ENCODE measurements at regions not wholly inside any gene's neighbourhood (a gene's known extent, or its start where the extent isn't known, plus 50 kb on each side); places are given as distances from the start of the nearest gene placed in this dataset.
"Not testable (repeated sequence)": the region's sequence is repeated elsewhere in the genome, so short reads cannot be mapped to it uniquely, and the experiment has no call there.

DNA sequence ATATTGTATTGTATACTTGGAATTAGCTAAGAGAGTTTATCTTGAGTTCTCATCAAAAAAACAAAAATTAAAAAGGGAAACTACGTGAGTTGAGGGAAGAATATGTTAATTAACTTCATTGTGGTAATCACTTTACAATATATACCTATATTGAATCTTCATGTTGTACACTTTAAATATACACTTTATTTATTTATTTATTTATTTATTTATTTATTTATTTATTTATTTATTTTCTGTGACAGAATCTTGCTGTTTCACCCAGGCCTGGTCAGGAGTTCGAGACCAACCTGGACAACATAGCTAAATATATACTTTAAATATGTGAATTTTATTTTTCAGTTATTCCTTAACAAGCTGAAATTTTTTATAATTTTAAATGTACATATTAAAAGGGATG, 74.1 kb downstream of the VIP start:
- H3K27ac Mint-ChIP-seq: no peak overlapping the region
- DNase-seq: no peak
- WGBS (ENCODE audit: insufficient coverage): no CpG with 5 or more reads among the region's 2 CpGs

DNA sequence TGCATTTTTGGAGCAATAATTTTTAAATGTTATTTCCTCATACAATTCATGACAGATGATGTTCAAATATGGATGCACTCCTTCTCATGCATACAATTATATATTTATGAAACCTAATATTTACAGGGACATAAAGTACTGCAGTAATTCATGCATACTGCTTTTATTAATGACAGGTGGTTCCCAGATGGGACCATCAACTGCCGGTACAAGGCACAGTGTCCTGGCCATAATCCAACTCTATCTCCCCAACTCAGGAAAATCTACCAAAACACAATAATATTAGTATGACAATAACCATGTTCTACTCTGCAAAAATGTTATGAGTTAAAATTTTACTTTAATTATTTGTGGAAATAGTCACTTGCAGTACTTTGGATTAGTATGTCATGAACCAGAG, 77.8 kb downstream of the VIP start:
- no peak for ATAC-seq

More for the DNA sequence above, 74.1 kb downstream of the VIP start:
- H3K4me1 ChIP-seq (ENCODE audit: control insufficient read depth, insufficient read depth, low read length): no peaks in the 10 kb centered on the region
- H3K27ac ChIP-seq (ENCODE audit: low read length): no peak overlapping the region
- Mint-ChIP-seq H3K36me3 (no peaks in the 10 kb centered on the region), H3K27me3 (ENCODE audit: low read depth in 2 of 2) (peaks cover 2 to 7% of the 10 kb centered on the region in 2 donors), H3K4me3 (no peak overlapping the region), H3K4me1 (no peaks in the 10 kb centered on the region), H3K9me3 (no peaks in the 10 kb centered on the region)
- no peaks in the 10 kb centered on the region for H3K27me3 ChIP-seq (ENCODE audit: control insufficient read depth, insufficient read depth, low read length)
- H3K9me3 ChIP-seq (ENCODE audit: control insufficient read depth, insufficient read depth, low read length): no peaks in the 10 kb centered on the region
- TF ChIP-seq, protein P1, sequence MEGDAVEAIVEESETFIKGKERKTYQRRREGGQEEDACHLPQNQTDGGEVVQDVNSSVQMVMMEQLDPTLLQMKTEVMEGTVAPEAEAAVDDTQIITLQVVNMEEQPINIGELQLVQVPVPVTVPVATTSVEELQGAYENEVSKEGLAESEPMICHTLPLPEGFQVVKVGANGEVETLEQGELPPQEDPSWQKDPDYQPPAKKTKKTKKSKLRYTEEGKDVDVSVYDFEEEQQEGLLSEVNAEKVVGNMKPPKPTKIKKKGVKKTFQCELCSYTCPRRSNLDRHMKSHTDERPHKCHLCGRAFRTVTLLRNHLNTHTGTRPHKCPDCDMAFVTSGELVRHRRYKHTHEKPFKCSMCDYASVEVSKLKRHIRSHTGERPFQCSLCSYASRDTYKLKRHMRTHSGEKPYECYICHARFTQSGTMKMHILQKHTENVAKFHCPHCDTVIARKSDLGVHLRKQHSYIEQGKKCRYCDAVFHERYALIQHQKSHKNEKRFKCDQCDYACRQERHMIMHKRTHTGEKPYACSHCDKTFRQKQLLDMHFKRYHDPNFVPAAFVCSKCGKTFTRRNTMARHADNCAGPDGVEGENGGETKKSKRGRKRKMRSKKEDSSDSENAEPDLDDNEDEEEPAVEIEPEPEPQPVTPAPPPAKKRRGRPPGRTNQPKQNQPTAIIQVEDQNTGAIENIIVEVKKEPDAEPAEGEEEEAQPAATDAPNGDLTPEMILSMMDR (IDR thresholded peaks at IDR 0.05): no peak
- intact Hi-C loops (cut with micrococcal nuclease): no loop called here
- H3K36me3 ChIP-seq (ENCODE audit: control insufficient read depth, insufficient read depth, low read length): no peaks in the 10 kb centered on the region
- ATAC-seq: no peak
- no peak overlapping the region for H3K4me3 ChIP-seq (ENCODE audit: low read length)

DNA sequence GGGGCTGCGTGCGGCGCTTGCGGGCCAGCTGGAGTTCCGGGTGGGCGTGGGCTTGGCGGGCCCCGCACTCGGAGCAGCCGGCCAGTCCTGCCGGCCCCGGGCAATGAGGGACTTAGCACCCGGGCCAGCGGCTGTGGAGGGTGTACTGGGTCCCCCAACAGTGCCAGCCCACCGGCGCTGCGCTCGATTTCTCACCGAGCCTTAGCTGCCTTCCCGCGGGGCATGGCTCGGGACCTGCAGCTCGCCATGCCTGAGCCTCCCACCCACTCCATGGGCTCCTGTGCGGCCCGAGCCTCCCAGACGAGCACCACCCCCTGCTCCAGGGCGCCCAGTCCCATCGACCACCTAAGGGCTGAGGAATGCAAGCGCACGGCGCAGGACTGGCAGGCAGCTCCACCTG, 83.8 kb downstream of the VIP start:
- H3K4me3 ChIP-seq (ENCODE audit: low read length); H3K9me3 ChIP-seq (ENCODE audit: control insufficient read depth, insufficient read depth, low read length); H3K36me3 Mint-ChIP-seq; H3K27me3 ChIP-seq (ENCODE audit: control insufficient read depth, insufficient read depth, low read length); ATAC-seq; H3K4me3 Mint-ChIP-seq; H3K27ac Mint-ChIP-seq; H3K27ac ChIP-seq (ENCODE audit: low read length); intact Hi-C loops (cut with micrococcal nuclease); H3K9me3 Mint-ChIP-seq; H3K36me3 ChIP-seq (ENCODE audit: control insufficient read depth, insufficient read depth, low read length); H3K4me1 Mint-ChIP-seq; DNase-seq; H3K4me1 ChIP-seq (ENCODE audit: control insufficient read depth, insufficient read depth, low read length): not testable (repeated sequence)
- WGBS (ENCODE audit: insufficient coverage): 96% methylated on average over 31 of the region's 31 CpGs
- H3K27me3 Mint-ChIP-seq (ENCODE audit: low read depth in 2 of 2): peaks cover 13 to 33% of the 10 kb centered on the region in 2 donors

More for the DNA sequence above, 77.8 kb downstream of the VIP start:
- H3K4me3 ChIP-seq (ENCODE audit: low read length): no peak overlapping the region
- no peaks in the 10 kb centered on the region for H3K36me3 ChIP-seq (ENCODE audit: control insufficient read depth, insufficient read depth, low read length)
- WGBS (ENCODE audit: insufficient coverage): 100% methylated on average over 1 of the region's 1 CpG
- H3K27ac ChIP-seq (ENCODE audit: low read length): no peak overlapping the region
- no peaks in the 10 kb centered on the region for H3K27me3 ChIP-seq (ENCODE audit: control insufficient read depth, insufficient read depth, low read length)
- no peaks in the 10 kb centered on the region for H3K4me1 ChIP-seq (ENCODE audit: control insufficient read depth, insufficient read depth, low read length)
- no peaks in the 10 kb centered on the region for H3K9me3 ChIP-seq (ENCODE audit: control insufficient read depth, insufficient read depth, low read length)
- TF ChIP-seq, protein P1 (IDR thresholded peaks at IDR 0.05): no peak
- H3K36me3 Mint-ChIP-seq: no peaks in the 10 kb centered on the region
- peaks cover 2 to 10% of the 10 kb centered on the region in 2 donors for H3K27me3 Mint-ChIP-seq (ENCODE audit: low read depth in 2 of 2)
- H3K27ac Mint-ChIP-seq: no peak overlapping the region
- no peaks in the 10 kb centered on the region for H3K4me1 Mint-ChIP-seq
- intact Hi-C loops (cut with micrococcal nuclease): no loop called here
- H3K9me3 Mint-ChIP-seq: no peaks in the 10 kb centered on the region
- H3K4me3 Mint-ChIP-seq: no peak overlapping the region
- no peak for DNase-seq

DNA sequence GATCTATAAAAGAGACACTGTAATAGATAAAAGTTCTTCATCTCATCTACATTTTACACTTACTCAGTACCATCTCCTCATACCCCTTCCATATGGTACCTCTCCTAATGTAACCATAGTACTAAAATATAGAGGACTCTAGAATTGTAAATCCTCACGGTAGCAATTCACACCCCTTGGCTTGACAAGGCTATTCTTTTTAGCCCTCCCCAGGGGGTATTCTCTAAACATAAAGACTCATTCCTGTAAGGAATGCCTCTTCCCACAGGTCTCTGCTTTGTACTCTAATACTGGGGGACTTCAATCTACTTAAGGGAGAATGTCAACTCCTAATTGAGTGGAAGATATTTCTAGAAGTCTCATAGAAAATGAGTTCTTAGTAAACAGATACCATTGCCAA, 85.9 kb downstream of the VIP start:
- WGBS (ENCODE audit: insufficient coverage): no CpG with 5 or more reads among the region's 1 CpG
- TF ChIP-seq, protein P1 (IDR thresholded peaks at IDR 0.05): no peak
- H3K27ac Mint-ChIP-seq: no peak overlapping the region
- peaks cover 15 to 30% of the 10 kb centered on the region in 2 donors for H3K27me3 Mint-ChIP-seq (ENCODE audit: low read depth in 2 of 2)
- no peaks in the 10 kb centered on the region for H3K9me3 Mint-ChIP-seq
- no peak overlapping the region for H3K4me3 Mint-ChIP-seq
- H3K36me3 Mint-ChIP-seq: peaks cover 6% of the 10 kb centered on the region
- Histone ChIP-seq H3K36me3 (ENCODE audit: control insufficient read depth, insufficient read depth, low read length) (no peaks in the 10 kb centered on the region), H3K27ac (ENCODE audit: low read length) (no peak overlapping the region), H3K4me1 (ENCODE audit: control insufficient read depth, insufficient read depth, low read length) (no peaks in the 10 kb centered on the region), H3K4me3 (ENCODE audit: low read length) (no peak overlapping the region), H3K27me3 (ENCODE audit: control insufficient read depth, insufficient read depth, low read length) (peaks cover 4% of the 10 kb centered on the region), H3K9me3 (ENCODE audit: control insufficient read depth, insufficient read depth, low read length) (no peaks in the 10 kb centered on the region)
- intact Hi-C loops (cut with micrococcal nuclease): no loop called here
- no peak for DNase-seq
- H3K4me1 Mint-ChIP-seq: no peaks in the 10 kb centered on the region
- ATAC-seq: no peak

Data from natural killer cell (primary cell).